ENCODE measurements at regions not wholly inside any gene's neighbourhood (a gene's known extent, or its start where the extent isn't known, plus 50 kb on each side); places are given as distances from the start of the nearest gene placed in this dataset.
"Not testable (repeated sequence)": the region's sequence is repeated elsewhere in the genome, so short reads cannot be mapped to it uniquely, and the experiment has no call there.

DNA sequence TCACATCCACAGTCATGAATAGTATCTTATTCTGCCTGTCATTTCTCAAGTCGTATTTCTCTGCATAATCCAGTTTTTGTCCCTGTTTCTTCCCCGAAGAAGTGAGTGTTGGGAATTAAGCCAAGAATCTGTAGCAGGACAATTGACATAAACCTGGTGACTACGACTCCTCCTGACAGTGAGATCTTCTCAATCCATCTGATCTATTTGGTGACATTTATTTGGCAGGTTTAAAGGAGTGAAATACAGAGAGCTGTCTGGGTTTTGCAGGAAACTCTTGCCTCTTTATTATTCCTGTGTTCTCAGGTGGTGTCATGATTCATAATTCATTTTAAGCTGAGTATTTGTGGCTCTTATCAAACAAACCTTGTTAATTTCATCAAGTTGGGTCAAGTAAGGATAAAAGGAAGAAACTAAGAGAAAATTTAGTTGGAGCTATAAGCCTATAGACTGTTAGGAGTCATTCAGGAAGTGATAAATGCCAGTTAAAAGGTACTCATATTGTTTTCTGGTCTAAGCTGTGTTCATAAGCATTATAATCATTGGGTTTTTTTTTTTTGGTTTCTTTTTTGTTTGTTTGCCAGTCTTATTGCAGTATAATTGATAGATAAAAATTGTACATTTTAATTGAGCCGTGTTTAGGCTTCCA, 95.9 kb upstream of the PCSK1 start:
- DNase-seq, result no peak

DNA sequence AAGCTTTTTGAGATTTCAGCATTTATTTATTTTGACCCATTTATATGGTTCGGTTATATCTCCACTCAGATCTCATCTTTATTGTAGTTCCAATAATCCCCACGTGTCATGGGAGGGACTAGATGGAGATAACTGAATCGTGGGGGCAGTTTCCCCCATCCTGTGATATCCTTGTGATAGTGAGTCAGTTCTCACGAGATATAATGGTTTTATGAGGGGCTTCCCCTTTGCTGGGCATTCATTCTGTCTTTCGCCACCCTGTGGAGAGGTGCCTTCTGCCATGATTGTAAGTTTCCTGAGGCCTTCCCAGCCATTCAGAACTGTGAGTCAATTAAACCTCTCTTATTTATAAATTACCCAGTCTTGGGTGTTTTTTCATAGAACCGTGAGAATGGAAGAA, 96.5 kb upstream of the PCSK1 start:
- no peak for DNase-seq

DNA sequence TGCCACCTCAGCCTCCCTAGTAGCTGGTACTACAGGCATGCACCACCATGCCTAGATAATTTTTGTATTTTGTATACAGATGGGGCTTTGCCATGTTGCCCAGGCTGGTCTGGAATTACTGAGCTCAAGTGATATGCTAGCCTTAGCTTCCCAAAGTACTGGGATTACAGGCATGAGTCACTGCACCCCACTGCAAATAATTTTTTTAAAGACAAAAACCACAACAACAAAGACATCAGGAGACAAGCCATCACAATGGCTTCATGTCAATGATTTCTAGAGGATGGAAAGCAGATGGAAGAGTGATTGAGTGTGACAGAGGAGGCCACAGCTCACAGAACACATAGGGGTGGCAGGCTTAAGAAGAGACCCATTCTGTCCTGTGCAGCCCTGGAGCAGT, 97.9 kb upstream of the PCSK1 start:
- no peak for DNase-seq

DNA sequence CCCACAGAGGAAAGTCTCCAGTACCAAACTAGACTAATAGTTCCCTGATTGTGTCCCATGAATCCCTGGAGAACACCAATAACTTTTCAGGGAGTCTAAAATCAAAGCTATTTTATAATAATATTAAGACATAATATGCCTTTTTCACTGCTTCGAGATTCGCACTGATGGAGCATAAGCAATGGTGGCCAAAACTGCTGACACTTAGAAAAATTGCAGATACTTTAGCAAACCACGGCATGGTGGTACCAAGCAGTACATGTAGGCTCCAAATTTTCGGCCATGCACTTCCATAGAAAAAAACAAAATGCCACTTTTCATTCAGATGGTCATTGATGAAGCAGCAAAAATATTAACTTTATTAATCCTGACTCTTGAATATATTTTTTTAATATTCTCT, 100.3 kb upstream of the PCSK1 start:
- DNase-seq, result no peak

DNA sequence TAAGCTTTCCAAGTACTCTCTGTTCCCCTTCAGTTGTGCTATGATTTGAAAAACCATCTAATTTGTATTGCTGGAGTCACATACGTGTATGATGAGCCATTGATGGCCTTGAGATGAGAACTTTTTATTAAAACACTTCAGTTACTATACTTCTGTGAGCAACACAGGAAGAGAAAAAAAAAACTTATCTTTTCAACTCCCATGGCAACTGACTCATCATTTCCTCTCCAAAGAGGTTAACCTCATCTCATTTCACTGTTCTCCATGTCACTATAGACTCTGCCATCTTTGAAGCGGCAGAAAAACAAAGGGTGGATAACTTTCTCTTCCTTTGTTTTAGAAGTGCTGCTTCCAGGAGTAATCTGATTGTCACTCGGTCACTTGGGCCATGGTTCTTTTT, 104.3 kb upstream of the PCSK1 start:
- no peak for DNase-seq

DNA sequence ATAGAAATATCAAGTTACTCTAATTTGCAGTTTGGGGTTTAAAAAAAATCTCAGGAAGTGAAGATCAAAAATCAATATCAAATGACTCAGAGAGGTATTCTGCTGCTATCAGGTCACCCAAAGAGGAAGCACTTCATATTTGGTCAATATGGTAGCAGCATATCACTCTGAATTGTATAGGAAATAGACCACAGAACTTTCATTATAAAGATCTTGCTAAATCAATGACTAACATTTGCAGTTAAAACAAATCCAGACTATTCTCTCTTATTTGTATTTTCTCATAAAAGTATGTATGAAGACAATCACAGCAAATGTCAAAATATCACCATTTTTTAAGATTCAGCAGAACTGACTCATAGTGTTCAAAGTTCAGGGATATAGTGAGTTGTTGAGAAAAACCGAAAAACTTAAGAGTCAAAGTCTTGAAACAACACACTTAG, 105.8 kb upstream of the PCSK1 start:
- no peak for DNase-seq

DNA sequence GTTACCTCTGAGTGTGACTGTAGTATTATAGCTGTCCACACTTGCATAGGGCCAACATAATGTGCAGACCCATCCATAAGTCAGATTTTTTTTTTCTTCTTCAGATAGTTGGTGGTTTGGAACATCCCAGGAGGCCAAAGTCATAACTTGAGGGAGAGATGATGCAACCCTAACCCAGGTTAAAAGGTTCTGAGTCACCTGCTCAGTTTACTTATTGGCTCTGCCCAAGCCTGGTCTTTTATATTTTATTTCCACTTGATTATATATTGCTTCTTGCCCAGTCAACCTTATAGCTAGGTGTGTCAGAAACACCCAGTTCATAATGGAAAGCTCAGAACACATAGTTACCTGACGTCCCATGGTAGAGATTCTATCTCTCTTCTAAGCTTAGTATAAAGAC, 113.1 kb upstream of the PCSK1 start:
- no peak for DNase-seq

DNA sequence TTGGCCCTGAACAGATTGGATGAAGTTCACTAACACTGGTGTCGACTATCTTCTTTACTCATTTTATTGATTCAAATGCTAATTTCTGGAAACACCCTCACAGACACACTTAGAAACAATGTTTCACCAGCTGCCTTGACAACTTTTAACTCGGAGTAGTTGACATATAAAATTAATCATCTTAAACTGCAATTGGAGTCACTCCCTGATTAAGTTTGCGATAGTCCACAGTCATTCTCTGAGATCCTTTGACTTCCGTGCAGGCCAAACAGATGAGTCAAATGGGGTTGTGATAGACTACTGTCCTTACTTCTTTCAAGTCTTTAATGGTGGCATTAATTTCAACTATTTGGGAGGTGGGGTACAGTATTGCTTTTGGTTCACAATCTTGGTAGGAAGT, 114.4 kb upstream of the PCSK1 start:
- no peak for DNase-seq

DNA sequence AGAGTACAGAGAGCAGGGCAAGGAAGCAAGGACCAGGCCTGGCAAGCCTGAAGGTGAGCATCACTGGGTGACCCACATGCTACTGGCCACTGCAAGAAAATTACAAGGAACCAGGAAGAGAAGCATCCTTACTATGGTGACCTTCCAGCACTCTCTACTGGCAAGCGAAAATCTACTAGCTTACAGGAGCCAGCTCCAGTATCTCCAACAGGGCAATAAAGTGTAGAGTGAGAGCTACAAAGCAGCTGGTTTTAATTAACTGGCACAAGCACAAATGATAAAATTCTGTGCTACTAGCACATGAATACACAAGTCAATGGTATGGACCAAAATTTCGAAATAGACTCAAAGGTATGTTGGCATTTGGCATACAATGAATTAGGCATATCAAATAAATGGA, 113.3 kb upstream of the CAST start:
- no peak for DNase-seq

DNA sequence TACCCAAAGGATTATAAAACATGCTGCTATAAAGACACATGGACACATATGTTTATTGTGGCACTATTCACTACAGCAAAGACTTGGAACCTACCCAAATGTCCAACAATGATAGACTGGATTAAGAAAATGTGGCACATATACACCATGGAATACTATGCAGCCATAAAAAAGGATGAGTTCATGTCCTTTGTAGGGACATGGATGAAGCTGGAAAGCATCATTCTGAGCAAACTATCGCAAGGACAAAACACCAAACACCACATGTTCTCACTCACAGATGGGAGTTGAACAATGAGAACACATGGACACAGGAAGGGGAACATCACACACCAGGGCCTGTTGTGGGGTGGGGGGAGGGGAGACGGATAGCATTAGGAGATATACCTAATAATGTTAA, 101.3 kb upstream of the CAST start:
- not testable (repeated sequence) for DNase-seq

DNA sequence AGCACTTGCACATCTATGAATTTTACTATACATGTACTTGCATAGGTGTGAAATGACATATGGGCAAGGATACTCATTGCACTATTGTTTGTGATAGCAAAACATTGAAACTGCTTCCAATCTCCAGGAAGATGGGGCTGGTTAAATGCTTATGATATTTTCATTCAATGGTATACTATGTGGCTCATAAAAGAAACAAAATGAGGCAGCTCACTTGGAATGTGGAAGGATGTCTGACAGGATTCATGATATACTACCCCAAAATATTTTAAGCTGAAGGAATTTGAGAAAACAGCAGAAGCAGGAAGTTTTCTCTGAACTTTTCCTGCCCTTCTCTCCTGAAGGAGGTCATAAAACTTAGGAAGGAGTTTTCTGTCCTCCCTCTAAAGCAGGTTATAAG, 99.6 kb upstream of the CAST start:
- DNase-seq, result no peak

DNA sequence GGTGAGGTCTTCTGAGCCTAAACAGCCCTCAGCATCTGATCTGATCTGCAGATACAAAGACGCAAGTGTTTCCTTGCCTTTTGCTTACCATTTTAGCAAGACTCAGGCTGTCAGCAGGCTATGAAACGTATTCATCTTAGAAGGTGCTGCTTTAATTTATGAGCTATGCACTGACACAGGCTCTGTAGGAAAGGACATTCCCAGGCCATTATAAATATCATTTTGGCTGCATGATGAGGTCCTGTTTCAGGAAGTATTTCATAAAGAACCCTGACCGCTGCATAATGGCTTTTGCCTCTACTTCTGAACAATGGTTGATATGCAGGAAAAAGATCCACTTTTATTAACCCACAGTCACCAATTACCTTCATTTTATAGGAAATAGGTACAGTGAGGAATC, 98.4 kb upstream of the CAST start:
- DNase-seq, result no peak

DNA sequence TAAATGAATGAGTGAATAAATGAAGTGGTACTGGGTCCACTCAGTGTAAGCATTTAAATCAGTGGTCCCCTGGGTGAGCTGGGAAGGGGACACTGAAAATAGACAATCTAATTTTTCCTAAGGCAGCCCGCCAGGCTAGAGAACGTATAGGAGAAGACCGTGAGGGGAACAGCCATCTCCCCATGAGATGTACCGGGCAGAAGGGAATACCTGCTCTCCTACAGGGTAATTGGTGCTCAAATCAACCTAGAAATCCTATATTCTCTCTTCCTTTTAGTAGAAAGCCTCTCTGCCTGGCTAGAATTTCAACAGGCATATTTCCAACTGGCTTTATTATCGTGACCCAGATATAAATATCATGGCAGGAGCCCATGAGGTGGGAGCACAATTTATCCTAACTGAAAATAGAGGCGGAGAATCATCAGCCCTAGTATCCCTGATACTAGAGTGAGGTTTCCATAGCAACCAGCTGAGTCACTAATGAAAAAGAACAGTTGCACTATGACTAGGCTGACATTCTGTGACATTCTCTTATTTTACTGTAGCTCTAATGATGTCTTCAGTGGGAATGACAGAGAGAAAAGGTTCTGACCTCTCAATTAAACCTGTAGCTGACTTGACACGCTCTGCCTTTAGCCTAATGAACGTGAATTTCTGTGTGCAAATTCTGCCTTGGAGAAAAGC, 96.5 kb upstream of the CAST start:
- peak in 2 of 58 donors; percentile 3 to 25 for DNase-seq

DNA sequence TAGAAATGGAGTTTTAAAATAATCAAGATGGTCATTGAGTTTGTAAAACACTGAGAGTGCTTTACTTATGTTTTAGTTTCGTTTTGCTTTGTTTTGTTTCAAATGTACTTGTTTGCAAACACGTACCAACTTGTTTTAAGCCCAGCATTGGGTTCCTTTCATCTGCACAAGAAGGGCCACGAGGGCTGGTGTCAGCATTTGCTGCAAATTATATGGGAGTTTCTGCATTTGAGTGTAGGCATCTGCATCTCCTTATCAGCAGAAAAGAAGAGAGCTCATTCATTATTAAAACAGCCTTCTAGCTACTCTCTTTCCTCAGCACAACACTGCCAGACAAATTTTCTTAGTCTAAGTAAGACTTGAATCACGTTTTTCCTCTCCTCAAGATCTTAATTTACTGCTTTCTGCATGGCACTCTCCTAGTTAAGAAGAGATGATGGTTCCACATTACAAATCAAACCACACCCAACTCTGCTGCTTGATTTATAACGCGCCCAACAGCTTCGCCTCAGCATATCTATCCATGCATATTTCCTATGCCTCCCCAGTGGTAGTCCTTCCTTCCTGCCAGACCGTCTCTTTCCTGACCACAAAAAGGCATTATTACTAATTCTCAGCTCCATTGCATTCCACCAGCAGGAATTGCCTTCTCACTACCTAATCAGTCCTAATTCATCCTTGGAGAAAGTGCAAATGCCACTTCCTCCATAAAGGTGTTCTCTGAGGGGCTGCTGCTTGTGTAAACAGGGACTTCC, 95.2 kb upstream of the CAST start:
- peak in 1 of 58 donors; percentile 2 for DNase-seq

DNA sequence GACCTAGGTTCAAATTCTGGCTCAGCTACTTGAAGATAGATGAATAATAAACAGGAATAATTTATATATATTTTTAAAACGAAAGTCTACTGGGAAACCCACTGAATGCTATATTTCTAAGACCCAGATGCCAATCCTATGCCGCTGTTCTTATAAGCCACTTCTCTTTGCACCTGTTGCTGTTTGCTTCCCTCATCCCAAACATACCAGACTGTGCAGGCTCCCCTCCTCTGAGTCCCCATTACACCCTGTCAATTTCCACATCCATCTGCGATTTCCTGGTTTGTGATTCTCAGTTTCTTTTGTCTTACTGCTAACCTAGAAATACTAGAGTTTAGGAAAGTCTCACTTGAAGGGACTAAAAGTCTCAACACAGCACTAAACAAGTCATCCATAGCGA, 92.8 kb upstream of the CAST start:
- DNase-seq, result no peak

DNA sequence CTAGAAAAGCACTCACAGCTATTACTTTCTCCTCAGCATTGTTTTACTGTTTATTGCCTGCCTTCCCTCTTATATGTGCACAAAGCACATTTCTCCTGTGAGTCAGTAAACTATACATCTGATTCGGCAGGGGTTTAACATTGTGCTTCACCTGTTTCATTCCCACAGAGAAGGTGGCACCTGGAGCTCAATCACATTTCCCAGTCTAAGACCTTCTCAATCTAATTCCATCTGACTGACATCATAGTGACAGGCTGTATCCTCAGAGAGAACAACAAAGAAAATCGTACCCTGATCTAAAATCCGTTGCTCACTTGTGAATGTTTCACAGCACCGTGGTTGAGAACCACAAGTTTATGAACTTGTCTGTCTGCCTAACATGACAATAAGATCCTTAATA, 92.4 kb upstream of the CAST start:
- DNase-seq, result no peak

DNA sequence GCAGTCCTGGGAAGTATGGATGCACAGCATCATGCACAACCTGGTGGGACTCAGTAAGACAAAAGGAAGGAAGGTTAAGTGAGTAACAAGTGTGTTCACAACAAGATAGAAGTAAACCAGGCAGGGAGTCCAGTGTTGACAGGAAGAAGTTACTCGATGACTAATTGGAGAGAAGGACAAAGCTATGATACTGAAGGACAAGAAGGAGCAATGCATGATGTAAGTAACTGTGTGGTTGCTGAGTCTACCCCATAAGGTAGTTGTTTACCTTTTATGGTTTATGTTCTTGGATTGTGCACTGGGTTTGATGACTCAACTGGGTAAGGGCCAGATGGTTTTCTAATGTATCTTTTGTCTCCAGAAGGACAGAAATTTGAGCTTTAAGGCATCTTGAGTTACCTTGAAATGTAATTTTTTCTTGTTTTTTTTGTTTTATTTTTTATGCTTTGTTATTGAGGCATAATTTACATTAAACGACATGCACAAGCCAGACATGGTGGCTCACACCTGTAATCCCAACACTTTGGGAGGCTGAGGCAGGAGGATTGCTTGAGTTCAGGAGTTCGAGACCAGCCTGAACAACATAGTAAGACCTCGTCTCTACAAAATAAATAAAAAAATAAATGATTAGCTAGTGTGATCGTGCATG, 89.2 kb upstream of the CAST start:
- peak in 1 of 58 donors; percentile 20 for DNase-seq

DNA sequence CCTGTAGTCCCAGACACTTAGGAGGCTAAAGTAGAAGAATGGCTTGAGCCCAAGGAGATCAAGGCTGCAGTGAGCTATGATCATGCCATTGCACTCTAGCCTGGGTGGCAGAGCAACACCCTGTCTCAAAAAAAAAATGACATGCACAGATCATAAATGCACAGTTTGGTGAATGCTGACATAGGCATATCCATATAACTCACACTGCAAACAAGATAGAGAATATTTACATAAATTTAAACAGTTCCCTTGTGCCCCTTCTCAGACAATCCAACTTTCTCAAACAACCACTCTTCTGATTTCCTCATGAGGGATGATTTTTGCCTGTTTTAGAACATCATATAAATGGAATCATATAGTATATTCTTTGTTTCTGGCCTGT, 88.7 kb upstream of the CAST start:
- no peak for DNase-seq

DNA sequence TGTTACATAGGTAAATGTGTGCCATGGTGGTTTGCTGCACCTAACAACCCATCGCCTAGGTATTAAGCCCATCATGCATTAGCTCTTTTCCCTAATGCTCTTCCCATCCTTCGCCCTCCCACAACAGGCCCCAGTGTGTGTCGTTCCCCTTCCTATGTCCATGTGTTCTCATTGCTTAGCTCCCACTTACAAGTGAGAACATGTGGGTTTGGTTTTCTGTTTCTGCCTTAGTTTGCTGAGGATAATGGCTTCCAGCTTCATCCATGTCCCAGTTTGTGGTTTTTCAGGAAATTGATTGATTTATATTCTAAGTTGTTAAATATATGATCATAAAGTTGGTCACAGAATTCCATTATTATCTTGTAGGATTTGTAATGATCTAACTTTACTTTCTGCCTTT, 85.3 kb upstream of the CAST start:
- DNase-seq, result no peak

DNA sequence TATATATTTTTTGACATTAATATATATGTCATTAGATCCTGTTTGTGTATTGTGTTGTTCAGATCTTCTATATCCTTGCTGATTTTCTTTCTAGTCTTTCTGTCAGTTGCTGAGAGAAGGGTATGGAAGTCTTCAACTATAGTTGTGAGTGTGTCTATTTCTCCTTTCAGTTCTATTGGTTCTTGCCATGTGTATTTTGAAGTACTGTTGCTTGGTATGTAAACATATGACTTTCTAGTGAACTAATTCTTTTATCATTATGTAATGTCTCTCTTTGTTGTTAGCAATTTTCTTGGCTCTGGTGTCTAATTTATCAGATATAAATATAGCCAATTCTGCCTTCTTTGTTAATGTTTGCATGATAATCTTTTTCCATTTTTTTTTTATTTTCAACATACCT, 84.3 kb upstream of the CAST start:
- no peak for DNase-seq

DNA sequence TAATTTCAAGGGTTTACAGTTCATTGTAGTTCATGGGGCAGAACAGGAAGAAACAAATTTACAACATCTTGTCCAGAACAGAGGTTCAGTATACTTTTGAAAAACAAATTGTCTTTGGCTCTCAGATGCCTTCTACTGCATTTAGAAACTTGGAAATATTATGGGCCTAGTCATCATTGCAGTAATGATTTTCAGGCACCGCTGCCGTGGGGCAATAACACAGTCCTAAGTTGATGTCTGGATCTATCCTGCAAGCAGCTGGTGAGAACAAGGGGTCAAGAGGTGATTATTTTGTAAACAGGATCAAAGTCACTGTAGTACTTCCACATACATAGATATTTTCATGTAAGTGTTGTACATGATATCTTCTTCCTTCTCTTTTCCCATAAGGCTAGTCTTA, 82.5 kb upstream of the CAST start:
- no peak for DNase-seq

DNA sequence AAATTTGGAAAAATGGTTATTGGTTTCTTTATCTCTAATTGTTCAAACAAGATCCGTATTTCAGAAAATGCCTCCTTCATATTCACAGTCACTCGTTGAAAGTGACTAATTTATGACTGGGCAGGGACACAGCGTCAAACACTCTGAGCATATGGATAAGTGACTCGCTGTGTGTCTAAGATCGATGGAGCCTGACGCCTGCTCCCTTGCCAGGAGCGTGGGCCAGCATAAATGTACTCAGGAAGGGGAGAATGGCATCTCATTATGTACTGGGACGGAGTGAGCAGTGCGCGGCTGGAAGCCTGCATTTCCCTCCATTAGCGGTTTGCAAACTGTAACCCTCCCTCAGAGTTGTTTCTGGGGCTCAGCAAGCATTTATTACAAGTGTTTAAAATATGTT, 79.8 kb upstream of the CAST start:
- DNase-seq, result peak in 33 of 58 donors; percentile 2 to 70 (median 24)

All from anterior cingulate cortex (tissue), 58 donors.